HFF-Myc (cell line): ENCODE measurements at regions not wholly inside any gene's neighbourhood (a gene's known extent, or its start where the extent isn't known, plus 50 kb on each side); places are given as distances from the start of the nearest gene placed in this dataset.

Experiments used
- DNase-seq: peaks from one replicate; pipeline ENCODE4 v3.0.0-alpha.2; 2011; ENCODE audit warnings: low read depth; ENCODE audit errors: extremely low read depth
- H3K4me3 ChIP-seq: replicated peaks from 2 replicates; pipeline ENCODE4 v1.5.1; 2011; ENCODE audit warnings: low read depth, mild to moderate bottlenecking, control low read depth, low read length
- TF ChIP-seq, protein P1 (sequence below): IDR thresholded peaks from 2 replicates; pipeline ENCODE4 v1.5.1; 2012; ENCODE audit warnings: mild to moderate bottlenecking, low read depth, low read length, control low read depth; ENCODE audit errors: missing control alignments

DNA sequence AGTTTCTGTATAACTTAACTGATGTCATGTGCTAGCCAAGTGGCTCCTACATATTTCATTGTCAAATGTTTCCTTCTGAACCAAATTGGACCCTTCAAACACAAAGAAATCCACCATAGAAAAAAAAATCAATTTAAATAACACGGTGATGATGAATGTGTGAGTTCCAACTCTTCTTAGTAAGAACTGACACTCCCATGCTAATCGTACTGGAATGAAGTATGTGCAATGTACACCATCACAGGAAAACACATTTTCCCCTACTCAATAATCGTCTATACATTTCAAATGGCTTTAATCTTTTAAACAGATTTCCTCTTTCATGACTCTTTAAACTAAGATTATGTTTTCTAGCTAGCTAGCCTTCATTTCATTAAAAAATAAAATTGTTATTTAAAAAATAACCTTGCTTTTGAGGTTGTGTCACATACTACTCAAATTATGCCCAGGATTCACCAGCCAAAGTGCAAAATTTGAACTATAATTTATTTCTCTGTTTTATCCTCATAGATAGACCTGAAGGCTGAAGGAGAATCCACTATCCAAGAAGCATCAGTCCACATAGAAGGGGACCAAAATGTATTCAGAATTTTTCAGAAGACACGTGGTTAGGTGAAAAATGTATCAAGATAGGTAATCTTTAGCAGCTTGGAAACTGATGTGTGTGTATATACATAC, 131.0 kb upstream of the ITGA1 start:
- H3K4me3 ChIP-seq = no peak overlapping the region
- DNase-seq = no peak
- TF ChIP-seq, protein P1, sequence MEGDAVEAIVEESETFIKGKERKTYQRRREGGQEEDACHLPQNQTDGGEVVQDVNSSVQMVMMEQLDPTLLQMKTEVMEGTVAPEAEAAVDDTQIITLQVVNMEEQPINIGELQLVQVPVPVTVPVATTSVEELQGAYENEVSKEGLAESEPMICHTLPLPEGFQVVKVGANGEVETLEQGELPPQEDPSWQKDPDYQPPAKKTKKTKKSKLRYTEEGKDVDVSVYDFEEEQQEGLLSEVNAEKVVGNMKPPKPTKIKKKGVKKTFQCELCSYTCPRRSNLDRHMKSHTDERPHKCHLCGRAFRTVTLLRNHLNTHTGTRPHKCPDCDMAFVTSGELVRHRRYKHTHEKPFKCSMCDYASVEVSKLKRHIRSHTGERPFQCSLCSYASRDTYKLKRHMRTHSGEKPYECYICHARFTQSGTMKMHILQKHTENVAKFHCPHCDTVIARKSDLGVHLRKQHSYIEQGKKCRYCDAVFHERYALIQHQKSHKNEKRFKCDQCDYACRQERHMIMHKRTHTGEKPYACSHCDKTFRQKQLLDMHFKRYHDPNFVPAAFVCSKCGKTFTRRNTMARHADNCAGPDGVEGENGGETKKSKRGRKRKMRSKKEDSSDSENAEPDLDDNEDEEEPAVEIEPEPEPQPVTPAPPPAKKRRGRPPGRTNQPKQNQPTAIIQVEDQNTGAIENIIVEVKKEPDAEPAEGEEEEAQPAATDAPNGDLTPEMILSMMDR = no peak

DNA sequence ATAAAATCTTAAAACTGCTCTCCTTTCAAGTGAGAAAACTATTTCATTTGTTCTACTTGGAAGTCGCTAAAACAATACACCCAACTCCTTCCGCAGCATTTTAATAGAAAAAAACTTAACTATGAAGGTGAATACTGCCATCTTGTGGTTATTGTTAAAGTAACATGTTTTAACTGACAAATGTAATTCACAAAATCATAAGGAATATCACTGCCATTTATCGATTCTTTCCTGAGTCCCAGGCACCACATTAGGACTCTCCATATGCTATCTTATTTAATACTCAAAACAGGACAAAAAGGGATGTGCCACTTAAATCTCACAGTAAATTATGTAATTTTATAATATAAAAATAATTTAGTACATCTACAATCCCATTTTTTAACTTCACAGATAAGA, 130.5 kb upstream of the ITGA1 start:
- TF ChIP-seq, protein P1 = no peak
- no peak for DNase-seq
- no peak overlapping the region for H3K4me3 ChIP-seq

DNA sequence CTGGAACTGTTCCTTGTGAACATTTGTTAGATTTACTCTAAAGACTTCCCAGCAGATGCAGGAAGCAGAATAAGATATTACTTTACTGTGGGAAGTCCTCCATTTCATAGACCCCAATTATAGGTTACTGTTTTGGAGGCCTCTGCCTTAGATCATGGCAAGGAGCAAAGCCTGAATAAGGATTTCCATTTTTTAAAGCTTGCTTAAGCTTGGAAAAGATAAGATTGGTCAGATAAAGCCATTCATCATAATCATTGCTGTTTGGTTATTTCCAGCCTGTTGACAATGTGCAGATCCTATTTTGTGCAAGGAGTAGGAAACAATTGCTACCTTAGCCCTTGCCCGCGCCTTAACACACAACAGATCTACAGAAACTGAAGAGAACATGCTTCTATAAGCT, 129.5 kb upstream of the ITGA1 start:
- H3K4me3 ChIP-seq = no peak overlapping the region
- TF ChIP-seq, protein P1 = no peak
- DNase-seq = no peak

DNA sequence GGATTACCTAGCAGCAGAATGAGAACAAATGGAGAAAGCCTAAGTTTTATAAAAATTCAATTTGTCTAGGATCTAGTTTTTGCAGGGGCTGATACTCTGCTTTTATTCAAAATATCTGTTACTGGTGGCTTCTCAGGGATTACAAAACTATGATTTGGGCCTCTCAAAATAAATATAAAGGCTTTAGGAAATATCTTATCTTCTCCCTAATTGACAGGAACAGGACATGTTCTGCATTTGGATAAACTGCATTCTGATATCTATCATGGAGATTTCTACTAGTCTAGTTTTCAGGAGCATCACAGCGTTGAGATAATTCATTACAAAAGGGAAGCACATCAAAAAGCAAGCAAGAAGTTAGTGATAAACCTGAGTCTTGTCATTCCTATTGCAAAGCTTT, 127.1 kb upstream of the ITGA1 start:
- TF ChIP-seq, protein P1 = no peak
- DNase-seq = no peak
- H3K4me3 ChIP-seq = no peak overlapping the region

DNA sequence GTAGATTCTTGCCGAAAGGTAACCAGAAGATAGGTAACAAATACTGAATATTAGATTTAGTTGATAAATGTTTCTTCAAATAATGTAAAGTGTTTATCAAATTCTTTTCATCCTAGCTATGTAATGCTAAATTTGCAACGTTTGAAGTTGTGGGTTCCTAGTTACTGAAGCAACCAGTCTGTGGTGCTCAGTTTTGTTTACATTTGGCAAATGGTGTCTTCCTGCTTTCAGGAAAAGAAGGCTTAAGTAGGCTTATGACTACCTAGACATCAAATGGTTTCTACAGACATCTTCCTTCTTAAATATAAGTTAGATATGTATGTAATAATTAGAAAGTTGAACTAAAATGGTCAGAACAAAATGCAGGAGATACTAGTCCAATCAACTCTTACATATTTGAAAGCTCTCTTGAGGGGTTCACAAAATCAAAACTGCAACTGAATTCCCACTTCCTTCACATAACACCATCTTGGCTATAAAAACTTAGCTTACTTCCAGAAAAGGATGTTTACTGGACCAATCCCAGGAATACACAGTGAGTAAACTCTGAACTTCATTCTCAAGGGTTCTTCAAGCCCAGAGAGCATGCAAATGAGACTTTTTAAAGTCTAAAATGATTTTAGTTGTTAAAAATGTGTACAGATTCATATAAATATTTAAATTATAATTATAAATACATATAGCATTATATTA, 125.7 kb upstream of the ITGA1 start:
- TF ChIP-seq, protein P1 = no peak
- H3K4me3 ChIP-seq = no peak overlapping the region
- DNase-seq = no peak

DNA sequence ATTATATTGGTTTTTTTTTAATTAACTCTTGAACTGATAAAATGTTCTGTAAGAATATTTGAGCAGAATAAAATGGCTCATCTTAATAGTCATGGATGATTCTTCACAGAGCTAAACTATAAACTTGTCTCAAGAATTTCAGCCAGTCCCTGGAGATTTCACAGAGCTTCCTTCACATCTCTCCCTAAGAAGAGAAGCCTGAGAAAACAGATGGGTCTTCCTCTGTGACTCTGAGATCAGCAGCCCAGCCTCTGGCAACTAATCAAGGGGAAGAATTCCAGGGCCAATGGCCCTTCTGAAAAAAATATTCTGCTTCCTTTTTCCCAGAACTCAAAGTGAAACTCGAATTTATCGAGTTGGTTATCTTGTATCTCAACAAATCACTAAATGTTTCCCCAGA, 122.2 kb upstream of the ITGA1 start:
- no peak for DNase-seq
- TF ChIP-seq, protein P1 = no peak
- no peak overlapping the region for H3K4me3 ChIP-seq
